Coronary artery (tissue), 2 donors: ENCODE measurements at regions not wholly inside any gene's neighbourhood (a gene's known extent, or its start where the extent isn't known, plus 50 kb on each side); places are given as distances from the start of the nearest gene placed in this dataset.

Experiments used
- DNase-seq: peaks from one replicate; pipeline ENCODE4 v3.0.0-alpha.2; 2017; ENCODE audit warnings: low spot score
- H3K27ac ChIP-seq, 2 donors: fragments of 200-600 bp; sonication (generic); one replicate each; pipeline ENCODE4 v1.5.1; 2016 to 2019
- H3K4me3 ChIP-seq: fragments of 200-600 bp; sonication (generic); 2 replicates; pipeline ENCODE4 v1.5.1; 2016; ENCODE audit warnings: mild to moderate bottlenecking, moderate library complexity
- TF ChIP-seq, protein P1 (sequence below): fragments of 200-600 bp; sonication (generic); IDR thresholded peaks from one replicate; pipeline ENCODE4 v1.5.1; 2019; ENCODE audit warnings: antibody characterized with exemption

DNA sequence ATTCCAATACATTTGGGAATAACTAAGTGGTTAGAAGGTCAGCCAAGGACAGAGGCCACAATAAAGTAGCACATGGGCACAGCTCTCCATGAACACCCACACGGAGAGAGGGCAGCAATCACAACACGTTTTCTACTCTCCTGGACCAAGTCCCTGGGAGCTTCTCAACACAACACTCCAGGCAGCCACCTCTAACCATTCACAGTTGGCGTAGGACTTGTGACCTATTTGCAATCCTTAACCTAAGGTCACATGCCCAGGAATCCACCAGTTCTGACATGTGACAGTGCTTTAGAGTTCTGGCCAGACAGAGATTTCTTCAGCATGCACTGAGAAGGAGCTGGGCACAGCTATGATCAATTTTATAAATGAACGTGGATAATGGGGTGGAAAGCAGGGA lies 280.8 kb downstream of the SHQ1 start:
- TF ChIP-seq, protein P1, sequence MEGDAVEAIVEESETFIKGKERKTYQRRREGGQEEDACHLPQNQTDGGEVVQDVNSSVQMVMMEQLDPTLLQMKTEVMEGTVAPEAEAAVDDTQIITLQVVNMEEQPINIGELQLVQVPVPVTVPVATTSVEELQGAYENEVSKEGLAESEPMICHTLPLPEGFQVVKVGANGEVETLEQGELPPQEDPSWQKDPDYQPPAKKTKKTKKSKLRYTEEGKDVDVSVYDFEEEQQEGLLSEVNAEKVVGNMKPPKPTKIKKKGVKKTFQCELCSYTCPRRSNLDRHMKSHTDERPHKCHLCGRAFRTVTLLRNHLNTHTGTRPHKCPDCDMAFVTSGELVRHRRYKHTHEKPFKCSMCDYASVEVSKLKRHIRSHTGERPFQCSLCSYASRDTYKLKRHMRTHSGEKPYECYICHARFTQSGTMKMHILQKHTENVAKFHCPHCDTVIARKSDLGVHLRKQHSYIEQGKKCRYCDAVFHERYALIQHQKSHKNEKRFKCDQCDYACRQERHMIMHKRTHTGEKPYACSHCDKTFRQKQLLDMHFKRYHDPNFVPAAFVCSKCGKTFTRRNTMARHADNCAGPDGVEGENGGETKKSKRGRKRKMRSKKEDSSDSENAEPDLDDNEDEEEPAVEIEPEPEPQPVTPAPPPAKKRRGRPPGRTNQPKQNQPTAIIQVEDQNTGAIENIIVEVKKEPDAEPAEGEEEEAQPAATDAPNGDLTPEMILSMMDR: no peak
- Histone ChIP-seq H3K27ac (no peak overlapping the region), H3K4me3 (no peak overlapping the region)
- DNase-seq: no peak

DNA sequence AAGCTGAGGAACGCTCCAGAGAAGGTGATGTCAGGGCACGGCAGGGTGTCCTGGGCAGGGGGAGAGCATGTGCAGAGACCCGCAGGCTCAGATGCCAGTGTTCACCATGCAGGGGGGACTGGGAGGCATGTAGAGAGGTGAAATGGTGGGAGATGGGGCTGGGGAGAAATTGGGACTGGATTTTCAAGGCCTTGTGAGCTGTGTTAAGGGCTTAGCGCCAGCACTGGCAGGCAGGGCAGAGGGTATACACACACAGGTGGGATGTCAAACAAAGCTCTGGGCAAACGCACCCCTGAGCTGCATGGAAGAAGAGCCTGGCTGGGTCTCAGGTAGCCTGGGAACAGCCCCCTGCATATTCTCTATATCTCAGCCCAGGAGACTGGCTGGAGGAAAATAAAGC lies 282.7 kb downstream of the SHQ1 start:
- DNase-seq: no peak
- no peak overlapping the region for H3K27ac ChIP-seq
- H3K4me3 ChIP-seq: no peak overlapping the region
- TF ChIP-seq, protein P1: no peak

DNA sequence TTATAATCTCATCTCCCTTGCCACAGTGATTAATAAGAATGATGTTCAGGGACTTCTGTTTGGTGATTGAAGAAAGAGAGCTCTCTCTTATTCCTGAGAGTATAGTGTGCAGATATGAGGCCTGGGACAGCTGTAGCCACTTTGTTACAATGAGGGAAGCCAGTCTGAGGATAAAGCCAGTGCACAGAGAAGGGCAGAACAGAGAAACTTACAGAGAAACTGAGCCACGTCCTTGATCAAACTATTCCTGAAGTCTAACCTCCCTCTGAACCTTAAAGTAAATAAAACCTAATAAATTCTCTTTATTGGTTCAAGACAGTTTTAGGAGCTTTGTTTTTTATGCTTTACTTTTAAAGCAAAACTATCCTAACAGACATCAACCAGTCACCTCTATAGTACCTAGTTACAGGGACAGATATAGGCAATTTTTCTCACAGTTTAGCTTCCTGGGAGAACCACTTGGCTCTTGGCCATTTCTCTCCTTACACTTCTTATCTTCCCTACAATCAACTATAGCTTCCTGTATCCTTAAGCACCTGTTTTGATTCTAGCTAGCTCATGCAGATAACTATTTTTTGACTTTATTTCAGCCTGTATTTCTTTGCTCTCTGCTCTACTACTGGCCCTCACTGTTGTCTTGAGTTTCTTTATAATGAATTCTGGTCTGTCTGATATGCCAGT lies 284.4 kb downstream of the SHQ1 start:
- no peak for DNase-seq
- Histone ChIP-seq H3K27ac (no peak overlapping the region), H3K4me3 (no peak overlapping the region)
- TF ChIP-seq, protein P1: no peak

DNA sequence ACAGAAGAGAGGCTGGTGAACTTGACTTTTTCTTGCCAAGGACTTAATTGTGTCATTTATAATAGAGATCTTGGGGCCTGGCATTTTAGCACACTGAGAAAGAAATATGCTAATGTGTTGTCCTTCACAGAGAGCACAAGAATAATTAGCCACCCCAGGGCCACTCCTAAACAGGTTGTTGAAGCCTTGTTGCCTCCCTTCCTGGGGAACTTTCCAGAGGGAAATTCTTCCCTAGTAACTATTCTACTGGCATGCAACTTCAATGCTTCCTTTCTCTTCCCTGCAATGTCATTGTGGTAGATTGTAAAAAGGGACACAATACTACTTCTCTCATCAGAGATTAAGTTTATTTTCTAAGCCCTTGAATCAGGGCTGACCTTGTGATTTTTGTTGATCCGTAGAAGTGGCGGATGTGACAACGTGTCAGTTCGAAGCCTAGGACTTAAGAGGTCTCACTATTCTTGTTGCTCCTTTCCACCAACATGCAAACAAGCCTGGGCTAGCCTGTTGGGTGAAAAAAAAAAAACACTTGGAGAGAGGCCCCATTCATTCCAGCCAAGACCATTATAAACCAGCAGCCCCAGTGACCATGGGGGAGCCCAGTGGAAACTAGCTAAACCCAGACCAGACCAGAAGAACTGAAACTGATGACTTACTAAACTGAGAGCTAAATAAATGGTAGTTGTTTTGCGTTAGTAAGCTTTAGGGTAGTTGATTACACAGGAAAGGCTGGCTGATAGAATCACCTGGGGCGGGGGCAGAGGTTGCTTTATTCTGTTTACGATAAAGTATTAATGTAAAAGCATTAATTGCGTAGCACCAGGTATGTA lies 287.2 kb downstream of the SHQ1 start:
- no peak for DNase-seq
- no peak overlapping the region for H3K4me3 ChIP-seq
- TF ChIP-seq, protein P1: no peak
- no peak overlapping the region for H3K27ac ChIP-seq

DNA sequence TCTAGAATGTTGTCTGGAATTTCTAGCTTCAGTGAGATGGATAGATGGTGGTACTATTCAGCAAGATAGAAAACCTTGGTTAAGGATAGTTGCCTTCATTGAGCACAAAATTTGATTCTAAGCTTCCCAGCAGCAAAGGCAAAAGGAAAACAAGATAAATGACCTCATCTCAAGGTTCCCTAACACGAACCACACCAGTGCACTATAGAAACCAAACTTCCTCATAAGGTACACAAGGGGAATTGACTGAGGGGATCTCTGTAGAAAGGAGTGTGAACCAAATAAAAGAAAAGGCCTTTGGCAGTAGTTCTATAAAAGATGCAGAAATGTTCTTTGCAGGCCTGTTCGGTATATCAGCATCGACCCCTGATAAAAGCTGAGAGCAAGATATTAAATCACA lies 288.9 kb downstream of the SHQ1 start:
- no peak overlapping the region for H3K27ac ChIP-seq
- DNase-seq: no peak

DNA sequence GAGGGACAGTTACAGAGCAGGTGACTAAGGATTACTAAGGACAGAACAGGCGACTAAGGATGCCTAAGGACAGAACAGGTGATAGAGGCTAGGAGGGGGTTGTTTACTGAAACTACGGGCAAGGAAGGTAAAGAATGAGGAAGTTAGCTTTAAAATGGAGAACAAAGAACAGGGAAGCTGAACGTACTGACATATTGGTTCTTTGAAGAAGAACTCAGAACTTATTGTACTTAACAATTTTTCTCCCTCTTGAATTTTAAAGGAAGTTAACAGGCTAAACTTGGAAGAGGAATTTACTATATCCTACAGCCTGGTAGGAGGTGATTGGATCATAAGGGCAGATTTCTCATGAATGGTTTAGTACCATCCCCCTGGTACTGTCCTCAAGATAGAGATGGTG lies 290.2 kb downstream of the SHQ1 start:
- DNase-seq: no peak
- TF ChIP-seq, protein P1: no peak
- H3K4me3 ChIP-seq: no peak overlapping the region
- no peak overlapping the region for H3K27ac ChIP-seq

More for the DNA sequence above, 288.9 kb downstream of the SHQ1 start:
- TF ChIP-seq, protein P1: no peak
- H3K4me3 ChIP-seq: no peak overlapping the region

DNA sequence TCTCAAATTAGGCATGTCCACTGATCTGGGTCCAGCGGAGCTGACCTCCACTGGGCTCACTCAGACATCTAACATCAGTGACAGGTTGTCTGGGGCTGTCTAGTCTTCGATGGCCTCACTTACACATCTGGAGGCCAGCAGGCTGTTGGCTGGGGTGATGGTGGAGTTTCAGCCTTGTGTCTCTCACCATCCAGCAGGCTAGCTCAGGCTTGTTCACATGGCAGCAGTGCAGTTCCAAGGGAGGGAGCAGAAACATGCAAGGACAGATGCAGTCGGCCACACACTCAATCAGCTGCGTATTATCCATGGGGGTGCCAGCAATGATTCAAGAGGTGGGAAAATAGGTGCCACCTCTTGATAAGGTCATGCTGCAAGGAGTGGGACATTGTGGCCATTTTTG lies 292.5 kb downstream of the SHQ1 start:
- H3K4me3 ChIP-seq: no peak overlapping the region
- H3K27ac ChIP-seq: no peak overlapping the region
- no peak for DNase-seq
- TF ChIP-seq, protein P1: no peak
